HG03354 (cell line): ENCODE measurements at regions not wholly inside any gene's neighbourhood (a gene's known extent, or its start where the extent isn't known, plus 50 kb on each side); places are given as distances from the start of the nearest gene placed in this dataset.
"Not testable (repeated sequence)": the region's sequence is repeated elsewhere in the genome, so short reads cannot be mapped to it uniquely, and the experiment has no call there.

Experiments used
- ATAC-seq: cut with Tn5 transposase; IDR thresholded peaks from one replicate; pipeline ENCODE4 v1.9.1; 2021; ENCODE audit warnings: mild to moderate bottlenecking; ENCODE audit not compliant: unreplicated experiment, poor library complexity, severe bottlenecking

GRCh38 chr1:29551123-29551936 is 315.0 kb downstream of the PTPRU start:
- no peak for ATAC-seq

- ATAC-seq: no peak
Observed at GRCh38 chr1:29550119-29550841, 314.0 kb downstream of the PTPRU start.

- ATAC-seq: not testable (repeated sequence)
Observed at GRCh38 chr1:29549728-29550118, 313.4 kb downstream of the PTPRU start.

- no peak for ATAC-seq
Observed at GRCh38 chr1:29549001-29549400, 312.7 kb downstream of the PTPRU start.

- ATAC-seq: no peak
Observed at GRCh38 chr1:29548091-29548490, 311.8 kb downstream of the PTPRU start.

GRCh38 chr1:29547300-29547699 is 311.0 kb downstream of the PTPRU start:
- no peak for ATAC-seq

GRCh38 chr1:29546496-29546895 is 310.2 kb downstream of the PTPRU start:
- ATAC-seq: no peak

- ATAC-seq: no peak
Observed at GRCh38 chr1:29544406-29544805, 308.1 kb downstream of the PTPRU start.

- ATAC-seq: no peak
Observed at GRCh38 chr1:29543586-29543985, 307.3 kb downstream of the PTPRU start.

- ATAC-seq: no peak
Observed at GRCh38 chr1:29542548-29542947, 306.2 kb downstream of the PTPRU start.

- no peak for ATAC-seq
Observed at GRCh38 chr1:29541631-29542030, 305.3 kb downstream of the PTPRU start.

- no peak for ATAC-seq
Observed at GRCh38 chr1:29540801-29541357, 304.6 kb downstream of the PTPRU start.

- no peak for ATAC-seq
Observed at GRCh38 chr1:29539971-29540370, 303.6 kb downstream of the PTPRU start.

- no peak for ATAC-seq
Observed at GRCh38 chr1:29538586-29538985, 302.3 kb downstream of the PTPRU start.

- no peak for ATAC-seq
Observed at GRCh38 chr1:29532751-29533150, 296.4 kb downstream of the PTPRU start.

- no peak for ATAC-seq
Observed at GRCh38 chr1:29532285-29532684, 296.0 kb downstream of the PTPRU start.

GRCh38 chr1:29531596-29531995 is 295.3 kb downstream of the PTPRU start:
- ATAC-seq: no peak

GRCh38 chr1:29529677-29530278 is 293.5 kb downstream of the PTPRU start:
- ATAC-seq: no peak

- ATAC-seq: no peak
Observed at GRCh38 chr1:29527314-29528004, 291.1 kb downstream of the PTPRU start.

- no peak for ATAC-seq
Observed at GRCh38 chr1:29525941-29526340, 289.6 kb downstream of the PTPRU start.
